ENCODE measurements at regions not wholly inside any gene's neighbourhood (a gene's known extent, or its start where the extent isn't known, plus 50 kb on each side); places are given as distances from the start of the nearest gene placed in this dataset.
"Not testable (repeated sequence)": the region's sequence is repeated elsewhere in the genome, so short reads cannot be mapped to it uniquely, and the experiment has no call there.

DNA sequence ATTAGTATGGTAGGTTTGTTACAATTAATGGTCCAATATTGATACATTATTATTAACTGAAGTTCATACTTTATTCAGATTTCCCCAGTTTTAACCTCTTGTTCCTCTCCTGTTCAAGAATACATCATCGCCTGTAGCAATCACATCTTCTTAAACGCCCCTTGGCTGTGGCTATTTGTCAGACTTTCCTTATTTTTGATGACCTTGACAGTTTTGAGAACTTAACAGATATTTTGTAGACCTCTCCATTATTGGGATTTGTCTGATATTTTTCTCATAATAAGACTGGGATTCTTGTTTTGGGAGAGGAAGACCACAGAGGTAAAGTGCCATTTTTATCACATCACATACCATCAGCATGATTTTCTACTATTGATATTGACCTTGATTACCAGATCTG lies 112.3 kb upstream of the MARCHF11 start:
- Histone ChIP-seq H3K4me1 (no peaks in the 10 kb centered on the region), H3K27me3 (no peaks in the 10 kb centered on the region), H3K4me3 (no peak overlapping the region), H3K9me3 (no peaks in the 10 kb centered on the region), H3K27ac (no peak overlapping the region), H3K36me3 (ENCODE audit: low read depth, missing control alignments) (no peaks in the 10 kb centered on the region)
- intact Hi-C loops (cut with DNase I; ENCODE audit: low total_unique reads) = no loop called here
- WGBS, 2 donors = 80 to 85% methylated on average over 2 of the region's 2 CpGs
- no peak for TF ChIP-seq POLR2A (IDR thresholded peaks at IDR 0.05)
- TF ChIP-seq, protein P1, sequence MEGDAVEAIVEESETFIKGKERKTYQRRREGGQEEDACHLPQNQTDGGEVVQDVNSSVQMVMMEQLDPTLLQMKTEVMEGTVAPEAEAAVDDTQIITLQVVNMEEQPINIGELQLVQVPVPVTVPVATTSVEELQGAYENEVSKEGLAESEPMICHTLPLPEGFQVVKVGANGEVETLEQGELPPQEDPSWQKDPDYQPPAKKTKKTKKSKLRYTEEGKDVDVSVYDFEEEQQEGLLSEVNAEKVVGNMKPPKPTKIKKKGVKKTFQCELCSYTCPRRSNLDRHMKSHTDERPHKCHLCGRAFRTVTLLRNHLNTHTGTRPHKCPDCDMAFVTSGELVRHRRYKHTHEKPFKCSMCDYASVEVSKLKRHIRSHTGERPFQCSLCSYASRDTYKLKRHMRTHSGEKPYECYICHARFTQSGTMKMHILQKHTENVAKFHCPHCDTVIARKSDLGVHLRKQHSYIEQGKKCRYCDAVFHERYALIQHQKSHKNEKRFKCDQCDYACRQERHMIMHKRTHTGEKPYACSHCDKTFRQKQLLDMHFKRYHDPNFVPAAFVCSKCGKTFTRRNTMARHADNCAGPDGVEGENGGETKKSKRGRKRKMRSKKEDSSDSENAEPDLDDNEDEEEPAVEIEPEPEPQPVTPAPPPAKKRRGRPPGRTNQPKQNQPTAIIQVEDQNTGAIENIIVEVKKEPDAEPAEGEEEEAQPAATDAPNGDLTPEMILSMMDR (IDR thresholded peaks at IDR 0.05) = no peak
- DNase-seq = no peak

DNA sequence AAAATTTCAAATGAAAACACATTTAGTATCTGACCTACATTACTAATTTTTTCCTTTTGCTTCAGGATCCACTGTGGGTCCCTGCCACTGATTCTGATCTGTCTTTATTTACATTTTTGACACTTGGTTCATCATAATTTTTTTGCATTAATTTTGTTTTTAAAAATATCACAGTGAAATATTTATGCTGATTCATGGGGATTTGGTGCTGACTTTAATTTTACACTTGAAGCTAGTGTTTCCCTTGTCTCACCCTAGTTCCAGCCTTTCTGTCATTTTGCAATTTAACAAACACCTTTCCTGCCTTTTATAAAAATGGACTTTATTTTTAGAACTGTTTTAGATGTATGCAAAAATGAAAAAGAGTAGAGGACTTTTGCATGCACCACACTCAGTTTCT lies 111.9 kb upstream of the MARCHF11 start:
- no peak overlapping the region for H3K4me3 ChIP-seq
- H3K27ac ChIP-seq = no peak overlapping the region
- intact Hi-C loops (cut with DNase I; ENCODE audit: low total_unique reads) = no loop called here
- TF ChIP-seq, protein P1 (IDR thresholded peaks at IDR 0.05) = no peak
- TF ChIP-seq POLR2A (IDR thresholded peaks at IDR 0.05) = no peak
- H3K9me3 ChIP-seq = no peaks in the 10 kb centered on the region
- H3K36me3 ChIP-seq (ENCODE audit: low read depth, missing control alignments) = no peaks in the 10 kb centered on the region
- H3K27me3 ChIP-seq = no peaks in the 10 kb centered on the region
- no peak for DNase-seq
- H3K4me1 ChIP-seq = no peaks in the 10 kb centered on the region

DNA sequence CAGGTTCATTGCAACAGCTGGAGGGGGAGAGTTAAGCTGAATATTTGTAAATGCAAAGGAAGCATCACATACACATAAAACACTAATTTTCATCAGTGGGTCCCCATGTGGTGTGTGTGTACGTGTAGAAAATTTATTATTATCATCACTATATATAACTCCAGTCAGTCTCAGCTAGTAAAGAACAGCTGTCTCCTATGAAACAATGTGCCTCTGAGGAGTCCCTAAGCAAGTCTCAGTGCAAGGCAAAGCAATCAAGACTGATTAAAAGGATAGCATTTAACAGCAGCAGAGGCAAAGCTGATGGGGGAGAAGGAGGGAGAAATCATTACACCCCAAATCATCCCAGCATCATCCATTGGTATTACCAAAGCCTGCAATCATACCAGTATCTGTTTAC lies 104.2 kb upstream of the MARCHF11 start:
- intact Hi-C loops (cut with DNase I; ENCODE audit: low total_unique reads) = no loop called here
- DNase-seq = no peak
- no peaks in the 10 kb centered on the region for H3K4me1 ChIP-seq
- H3K27ac ChIP-seq = no peak overlapping the region
- WGBS, 2 donors = 52 to 81% methylated on average over 1 of the region's 1 CpG
- H3K27me3 ChIP-seq = no peaks in the 10 kb centered on the region
- no peaks in the 10 kb centered on the region for H3K9me3 ChIP-seq
- no peak overlapping the region for H3K4me3 ChIP-seq
- no peak for TF ChIP-seq POLR2A (IDR thresholded peaks at IDR 0.05)
- TF ChIP-seq, protein P1 (IDR thresholded peaks at IDR 0.05) = no peak
- H3K36me3 ChIP-seq (ENCODE audit: low read depth, missing control alignments) = no peaks in the 10 kb centered on the region

DNA sequence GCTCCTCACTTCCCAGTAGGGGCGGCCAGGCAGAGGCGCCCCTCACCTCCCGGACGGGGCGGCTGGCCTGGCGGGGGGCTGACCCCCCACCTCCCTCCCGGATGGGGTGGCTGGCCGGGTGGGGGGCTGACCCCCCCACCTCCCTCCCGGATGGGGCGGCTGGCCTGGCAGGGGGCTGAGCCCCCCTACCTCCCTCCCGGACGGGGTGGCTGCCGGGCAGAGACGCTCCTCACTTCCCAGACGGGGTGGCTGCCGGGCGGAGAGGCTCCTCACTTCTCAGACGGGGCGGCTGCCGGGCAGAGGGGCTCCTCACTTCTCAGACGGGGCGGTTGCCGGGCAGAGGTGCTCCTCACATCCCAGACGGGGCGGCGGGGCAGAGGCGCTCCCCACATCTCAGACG lies 97.3 kb upstream of the MARCHF11 start:
- H3K9me3 ChIP-seq; H3K27ac ChIP-seq; intact Hi-C loops (cut with DNase I; ENCODE audit: low total_unique reads); H3K27me3 ChIP-seq; H3K4me1 ChIP-seq; H3K36me3 ChIP-seq (ENCODE audit: low read depth, missing control alignments); H3K4me3 ChIP-seq; DNase-seq: not testable (repeated sequence)
- WGBS, 2 donors = 71 to 90% methylated on average over 7 of the region's 28 CpGs

DNA sequence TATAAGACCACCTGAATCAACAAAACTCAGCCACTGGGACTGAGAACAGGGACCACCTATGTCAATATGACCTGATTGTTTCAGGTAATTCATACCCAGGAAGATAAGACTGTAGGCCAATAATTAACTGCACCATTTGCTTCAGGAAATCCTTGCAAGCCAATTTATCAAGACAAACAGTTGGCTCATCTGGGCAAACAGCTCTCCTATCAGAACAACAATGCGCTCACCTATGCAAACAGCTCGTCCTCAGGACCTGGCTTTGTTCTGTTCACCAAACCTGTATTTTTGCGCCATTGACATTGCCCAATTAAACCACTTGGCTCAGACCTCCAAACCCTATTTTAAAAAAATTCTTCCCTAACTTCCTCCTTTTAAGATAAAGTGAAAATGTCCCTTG lies 92.3 kb upstream of the MARCHF11 start:
- no peaks in the 10 kb centered on the region for H3K9me3 ChIP-seq
- H3K36me3 ChIP-seq (ENCODE audit: low read depth, missing control alignments) = no peaks in the 10 kb centered on the region
- intact Hi-C loops (cut with DNase I; ENCODE audit: low total_unique reads) = no loop called here
- DNase-seq = no peak
- H3K4me1 ChIP-seq = no peaks in the 10 kb centered on the region
- WGBS, 2 donors = 84 to 92% methylated on average over 3 of the region's 3 CpGs
- H3K27me3 ChIP-seq = no peaks in the 10 kb centered on the region
- no peak for TF ChIP-seq POLR2A (IDR thresholded peaks at IDR 0.05)
- TF ChIP-seq, protein P1 (IDR thresholded peaks at IDR 0.05) = no peak
- no peak overlapping the region for H3K27ac ChIP-seq
- no peak overlapping the region for H3K4me3 ChIP-seq

Data from testis (tissue), 2 donors.